ENCODE measurements at regions not wholly inside any gene's neighbourhood (a gene's known extent, or its start where the extent isn't known, plus 50 kb on each side); places are given as distances from the start of the nearest gene placed in this dataset.
A peak's percentile ranks its signal among the peaks of the same experiment; 100 is the strongest.

DNA sequence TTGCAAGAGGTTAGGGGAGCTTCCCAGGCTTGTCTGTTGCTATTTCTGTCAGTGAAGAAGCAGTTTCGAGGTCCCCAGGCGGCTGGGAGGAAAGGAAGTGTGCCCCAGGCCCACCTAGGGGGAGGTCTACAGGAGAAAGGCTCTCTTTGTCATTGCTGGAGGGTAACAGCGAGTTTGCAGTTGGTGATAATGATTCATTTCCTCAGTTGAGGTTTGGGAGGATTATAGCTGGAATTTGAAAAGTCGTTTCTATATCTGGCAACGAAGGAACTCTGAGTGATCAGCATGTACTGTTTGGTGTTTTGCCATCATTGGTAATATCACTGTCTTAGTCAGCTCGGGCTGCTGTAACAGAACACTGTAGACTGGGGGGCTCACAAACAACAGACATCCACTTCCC lies 65.5 kb upstream of the UBE3A start:
- peak in 1 of 3 donors; percentile 79 for DNase-seq

- peak; percentile 29 to 61 (median 47) for DNase-seq
These were observed 63.1 kb upstream of the UBE3A start for GRCh38 chr15:25501828-25502446.

GRCh38 chr15:25498835-25499234 lies 60.0 kb upstream of the UBE3A start:
- DNase-seq: no peak

DNA sequence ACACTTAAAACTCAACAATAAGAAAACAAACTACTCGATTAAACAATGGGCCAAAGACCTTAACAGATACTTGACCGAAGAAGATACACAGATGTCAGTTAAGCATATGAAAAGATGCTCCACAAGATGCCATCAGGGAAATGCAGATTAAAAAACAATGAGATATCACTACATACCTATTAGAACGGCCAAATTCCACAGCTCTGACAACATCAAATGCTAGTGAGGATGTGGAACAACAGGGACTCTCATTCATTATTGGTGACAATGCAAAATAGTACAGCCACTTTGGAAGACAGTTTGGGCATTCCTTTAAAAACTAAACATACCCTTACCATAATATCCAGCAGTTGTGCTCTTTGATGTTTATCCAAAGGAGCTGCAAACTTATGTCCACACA lies 59.1 kb upstream of the UBE3A start:
- no peak for DNase-seq

GRCh38 chr15:25493823-25494526 lies 55.2 kb upstream of the UBE3A start:
- DNase-seq: no peak

DNA sequence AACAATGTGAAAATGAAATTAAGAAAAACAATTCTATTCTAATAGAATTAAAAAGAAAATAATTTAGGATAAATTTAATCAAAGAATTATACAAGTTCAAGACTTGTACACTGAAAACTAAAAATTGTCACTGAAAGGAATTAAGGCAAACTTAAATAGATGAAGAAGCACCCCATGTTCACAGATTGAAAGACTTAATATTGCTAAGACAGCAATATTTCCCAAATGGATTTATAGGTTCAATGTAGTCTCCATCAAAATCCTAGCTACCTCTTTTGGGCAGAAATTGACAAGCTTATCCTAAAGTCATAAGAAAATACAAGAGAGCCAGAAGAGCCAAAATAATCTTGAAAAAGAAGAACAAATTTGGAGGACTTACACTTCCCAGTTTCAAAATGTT lies 53.5 kb upstream of the UBE3A start:
- DNase-seq: no peak

All from muscle of back (tissue), 3 donors.